ENCODE measurements at regions not wholly inside any gene's neighbourhood (a gene's known extent, or its start where the extent isn't known, plus 50 kb on each side); places are given as distances from the start of the nearest gene placed in this dataset.

DNA sequence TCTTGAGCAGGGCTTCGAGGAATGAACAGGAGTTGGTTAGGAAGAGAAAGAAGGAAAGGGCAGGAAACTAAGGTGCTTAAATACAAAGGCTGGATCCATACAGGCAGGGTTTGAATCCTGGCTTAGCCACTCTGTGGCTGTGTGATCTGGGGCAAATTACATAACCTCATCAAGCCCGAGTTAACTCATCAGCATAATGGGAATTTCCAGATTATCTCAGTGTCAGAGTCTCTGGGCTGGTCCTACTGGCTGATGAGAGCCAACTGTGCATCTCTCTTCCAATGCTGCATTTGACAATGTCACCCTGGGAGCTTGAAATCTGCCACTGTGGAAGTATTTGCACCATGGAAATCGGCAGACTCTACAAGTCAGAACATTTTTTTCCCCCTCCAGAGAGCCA, 83.8 kb upstream of the SLC6A6 start:
- DNase-seq = no peak

DNA sequence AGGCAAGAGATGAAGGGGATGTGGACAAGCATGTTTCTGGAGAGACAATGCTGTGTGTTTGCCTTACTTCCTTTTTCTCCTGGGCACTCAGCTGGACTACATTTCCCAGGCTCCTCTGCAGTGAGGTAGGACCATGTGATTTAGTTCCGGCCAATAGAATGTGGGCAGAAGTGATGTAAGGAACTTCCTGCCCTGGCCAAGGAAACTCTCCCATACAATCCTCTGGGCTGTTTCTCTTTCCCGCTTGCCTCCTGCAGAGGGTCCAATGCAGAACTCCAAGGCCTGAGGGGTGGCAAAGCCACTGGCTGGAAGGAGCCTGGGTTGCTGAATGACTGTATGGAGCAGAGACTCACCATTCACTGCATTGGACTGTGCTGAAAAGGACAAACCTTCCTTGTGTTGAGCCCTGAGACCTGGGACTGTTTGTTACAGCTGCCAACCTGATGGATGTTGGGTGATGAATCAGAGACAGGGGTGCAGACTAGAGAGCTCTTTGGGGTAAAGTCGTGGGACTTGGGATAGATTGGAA, 82.7 kb upstream of the SLC6A6 start:
- no peak for DNase-seq

DNA sequence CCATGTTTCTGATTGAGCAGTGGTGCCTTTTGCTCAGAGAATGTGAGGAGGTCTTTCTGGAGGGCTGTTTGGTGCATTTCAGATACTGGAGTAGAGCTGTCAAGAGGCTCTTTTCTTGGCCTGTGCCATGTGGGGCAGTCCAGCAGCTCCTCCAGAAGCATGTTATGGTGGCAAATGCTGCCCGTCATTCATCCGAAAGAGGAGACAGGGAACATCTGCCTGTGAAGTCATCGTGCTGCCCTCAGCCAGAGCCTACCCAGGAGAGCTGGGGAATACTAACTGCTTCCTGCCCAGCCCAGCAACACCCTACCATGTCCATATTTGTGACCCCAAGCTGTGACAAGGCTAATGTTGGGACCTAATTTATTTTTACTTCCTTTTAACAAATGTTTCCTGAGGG, 82.2 kb upstream of the SLC6A6 start:
- DNase-seq = no peak

DNA sequence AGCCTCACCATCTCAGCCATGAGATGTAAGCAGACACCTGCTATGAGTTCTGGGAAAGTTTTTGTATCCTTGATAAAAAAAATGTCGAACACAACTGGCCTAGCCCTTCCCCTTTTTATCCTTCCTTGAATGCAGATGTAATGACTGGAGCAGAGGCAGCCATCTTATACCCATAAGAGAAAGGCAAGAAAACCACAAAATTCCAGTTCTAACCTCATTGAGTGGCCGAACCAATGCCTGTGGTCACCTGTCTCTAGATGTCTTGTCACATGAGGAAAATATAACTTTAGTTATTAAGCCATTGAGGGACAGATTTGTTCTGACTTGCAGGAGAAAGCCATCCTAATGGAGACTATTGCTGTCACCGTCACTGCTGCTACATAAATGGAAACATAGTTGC, 80.4 kb upstream of the SLC6A6 start:
- no peak for DNase-seq

DNA sequence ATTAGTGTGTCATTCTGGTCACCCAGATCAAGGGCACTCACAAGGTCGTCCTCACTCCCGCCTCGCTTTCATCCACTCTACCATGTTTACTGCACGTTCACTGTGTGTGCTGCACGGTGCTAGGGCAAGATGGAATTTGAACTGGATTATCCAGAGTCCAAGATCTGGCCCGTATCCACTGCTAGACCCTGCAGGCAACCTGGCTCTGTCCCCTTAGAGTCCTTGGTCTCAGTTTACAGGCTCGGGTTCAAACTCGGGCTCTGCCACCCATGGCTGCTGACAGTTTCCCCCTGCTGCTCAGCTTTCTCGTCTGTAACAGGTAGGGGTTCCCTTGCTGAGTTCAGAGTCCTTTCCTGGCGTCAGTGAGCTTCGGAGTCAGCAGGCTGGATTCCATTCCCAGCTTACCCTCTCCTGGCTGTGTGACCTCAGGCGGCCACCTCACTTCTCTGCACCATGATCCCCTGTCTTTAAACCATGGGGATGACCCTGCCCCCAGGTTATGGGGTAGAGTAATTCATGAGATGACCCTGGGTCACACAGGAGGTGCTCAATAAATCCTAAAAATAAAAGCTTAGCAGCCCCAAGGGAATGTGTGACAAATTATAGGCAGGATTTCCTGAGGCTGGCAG, 79.6 kb upstream of the SLC6A6 start:
- no peak for DNase-seq

DNA sequence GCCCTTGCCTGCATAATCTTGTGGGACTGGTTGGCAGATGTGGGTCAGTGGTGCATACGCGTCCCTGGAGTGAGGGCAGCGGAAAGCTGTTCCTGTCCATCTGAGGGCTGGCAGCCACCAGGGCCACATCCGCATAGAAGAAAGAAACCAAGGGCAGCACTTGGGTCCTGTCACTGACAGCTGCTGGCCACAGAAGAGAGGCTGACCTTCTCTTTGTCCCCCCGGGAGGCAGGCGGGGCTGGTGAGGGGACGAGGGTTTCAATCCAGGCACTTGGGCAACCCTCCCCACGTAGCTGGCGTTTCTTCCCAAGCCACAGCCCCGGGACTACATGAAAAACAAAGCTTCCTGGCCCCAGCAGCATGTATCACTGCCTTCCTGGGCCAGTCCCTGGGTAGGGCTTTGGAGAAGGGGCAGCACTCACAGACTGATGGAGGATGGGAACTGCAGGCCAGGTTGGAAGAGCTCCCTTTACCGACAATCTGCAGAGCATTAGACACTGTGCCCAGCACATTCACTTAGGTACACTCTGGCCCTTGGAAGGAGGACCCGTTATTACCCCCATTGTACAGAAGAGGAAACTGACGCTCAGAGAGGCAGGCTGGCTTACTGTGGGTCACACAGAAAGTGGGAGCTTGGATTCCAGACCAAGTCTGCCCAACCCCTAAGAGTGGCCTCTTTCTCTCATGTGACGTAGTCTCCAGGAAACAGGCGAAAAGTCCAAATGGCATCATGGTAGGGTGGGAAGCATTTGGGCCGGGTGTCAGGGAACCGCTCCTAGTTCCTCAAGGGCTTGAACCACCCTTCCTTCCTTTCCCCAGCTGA, 78.8 kb upstream of the SLC6A6 start:
- no peak for DNase-seq

DNA sequence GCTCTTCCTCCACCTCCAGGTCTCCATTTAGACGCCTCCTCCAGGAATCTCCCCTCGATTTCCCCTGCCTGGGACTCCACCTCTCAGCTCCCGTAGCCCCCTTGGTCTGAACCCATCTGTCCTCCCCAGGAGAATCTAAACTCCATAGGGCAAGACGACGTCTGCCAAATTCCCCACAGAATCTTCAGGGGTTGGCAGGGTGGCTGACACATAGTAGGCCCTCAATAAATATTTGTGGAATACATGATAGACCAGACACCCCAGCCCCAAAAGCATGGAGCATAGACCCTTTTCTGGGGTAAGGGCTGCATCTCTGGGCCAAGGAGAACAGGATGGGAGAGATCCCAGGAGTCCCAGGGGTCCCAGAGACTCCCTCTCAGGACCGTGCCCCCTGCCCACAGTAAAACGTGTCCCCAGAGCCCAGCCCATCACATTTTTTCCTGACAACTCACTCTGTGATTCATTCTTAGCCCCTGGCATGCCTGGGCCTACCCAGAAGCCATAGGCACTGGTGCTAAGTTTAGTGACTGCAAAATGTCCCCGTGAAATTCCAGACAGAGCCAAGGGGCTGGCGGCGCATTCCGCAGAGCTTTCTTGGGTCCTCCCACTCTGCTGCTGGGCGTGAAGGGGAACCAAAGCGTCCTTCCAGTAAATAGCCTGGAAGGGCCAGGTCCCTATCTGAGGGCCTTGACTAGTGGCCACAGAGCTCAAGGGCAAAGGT, 78.0 kb upstream of the SLC6A6 start:
- no peak for DNase-seq

DNA sequence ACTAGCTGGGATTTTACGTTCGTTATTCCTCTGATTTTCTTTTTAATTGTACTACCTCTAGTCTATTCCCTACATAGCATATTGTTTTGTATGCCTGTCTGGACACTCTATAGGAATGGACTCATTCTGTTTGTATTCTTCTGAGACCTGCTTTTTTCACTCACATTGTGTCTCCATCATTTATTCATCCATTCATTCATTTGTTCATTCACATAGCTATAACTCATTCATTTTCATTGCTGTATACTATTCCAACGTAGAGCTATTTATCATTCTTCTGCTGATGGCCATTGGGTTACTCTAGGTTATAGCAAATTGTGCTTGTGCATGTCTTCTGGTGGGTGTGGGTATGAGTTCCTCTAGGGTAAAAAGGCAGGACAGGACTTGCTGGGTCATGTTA, 74.0 kb upstream of the SLC6A6 start:
- no peak for DNase-seq

DNA sequence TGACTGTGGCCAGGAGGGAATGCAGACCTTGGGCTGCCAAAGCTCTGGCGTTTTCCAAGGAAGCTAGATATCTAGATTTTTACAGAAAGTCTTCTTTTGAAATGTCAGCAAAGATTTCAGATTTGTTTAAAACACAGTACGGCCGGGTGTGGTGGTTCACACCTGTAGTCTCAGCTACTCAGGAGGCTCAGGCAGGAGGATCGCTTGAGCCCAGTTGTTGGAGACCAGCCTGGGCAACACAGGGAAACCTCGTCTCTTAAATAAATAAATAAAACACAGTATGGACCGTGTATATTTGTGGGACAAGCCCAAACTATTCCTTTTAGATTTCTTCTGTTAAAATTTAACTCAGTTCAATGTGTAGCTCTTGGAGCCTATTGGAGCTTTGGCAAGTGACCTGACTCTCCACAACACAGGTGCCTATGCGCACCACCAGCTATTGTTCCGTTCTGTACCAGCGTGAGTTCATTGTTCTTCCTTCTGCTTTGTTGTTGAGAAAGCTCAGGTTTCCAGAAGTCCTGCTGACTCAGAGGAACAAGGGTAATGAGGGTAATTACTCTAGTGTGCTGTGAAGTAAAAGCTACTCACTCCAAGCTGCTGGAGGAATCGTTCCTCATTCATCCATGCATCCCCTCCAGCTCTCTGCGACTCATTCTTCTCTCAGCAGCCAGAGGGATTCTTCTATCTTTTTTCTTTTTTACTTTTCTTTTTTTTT, 73.1 kb upstream of the SLC6A6 start:
- DNase-seq = no peak

DNA sequence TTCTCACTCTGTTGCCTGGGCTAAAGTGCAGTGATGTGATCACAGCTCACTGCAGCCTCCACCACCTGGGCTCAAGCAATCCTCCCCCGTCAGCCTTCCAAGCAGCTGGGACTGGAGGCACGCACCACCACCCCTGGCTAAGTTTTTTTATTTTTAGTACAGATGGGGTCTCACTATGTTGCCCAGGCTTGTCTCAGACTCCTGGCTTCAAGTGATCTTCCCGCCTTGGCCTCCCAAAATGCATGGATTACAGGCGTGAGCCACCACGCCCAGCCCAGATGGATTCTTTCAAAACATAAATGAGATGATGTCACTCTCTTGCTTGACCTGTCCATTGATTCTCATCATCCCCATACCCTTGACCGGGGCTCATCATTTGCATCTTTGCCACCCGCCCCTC, 72.6 kb upstream of the SLC6A6 start:
- DNase-seq = no peak

DNA sequence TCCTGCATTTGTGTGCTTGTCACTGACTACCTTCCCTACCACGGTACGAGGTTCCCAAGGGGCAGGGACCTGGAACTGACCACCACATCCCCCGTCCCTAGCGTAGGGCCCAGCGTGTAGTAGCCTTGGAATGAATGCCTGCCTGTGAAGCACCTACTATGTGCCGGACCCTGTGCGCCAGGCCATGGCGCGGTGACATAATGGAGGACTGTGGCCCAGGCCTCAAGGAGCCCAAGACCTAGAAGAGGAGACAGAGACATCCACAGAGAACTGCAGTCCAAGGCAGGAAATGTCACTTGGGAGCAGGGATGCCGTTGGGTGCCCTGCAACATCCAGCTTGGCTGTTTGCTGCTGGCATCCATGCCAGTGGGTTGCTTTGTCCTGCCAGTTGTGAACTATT, 71.9 kb upstream of the SLC6A6 start:
- DNase-seq = no peak

DNA sequence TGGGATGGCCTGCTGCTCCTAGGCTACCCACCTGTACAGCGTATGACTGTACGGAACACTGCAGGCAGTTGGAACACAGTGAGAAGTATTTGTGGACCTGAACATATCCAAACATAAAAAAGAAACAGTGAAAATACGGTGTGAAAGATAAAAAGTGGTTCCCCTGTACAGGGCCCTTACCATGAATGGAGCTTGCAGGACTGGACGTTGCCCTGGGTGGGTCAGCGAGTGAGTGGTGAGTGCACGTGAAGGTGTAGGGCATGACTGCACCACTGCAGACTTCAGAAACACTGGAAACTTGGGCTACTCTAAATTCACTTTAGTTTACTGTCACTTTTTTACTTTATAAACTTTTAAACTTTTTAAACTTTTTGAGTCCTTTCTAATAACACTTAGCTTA, 71.2 kb upstream of the SLC6A6 start:
- DNase-seq = no peak

DNA sequence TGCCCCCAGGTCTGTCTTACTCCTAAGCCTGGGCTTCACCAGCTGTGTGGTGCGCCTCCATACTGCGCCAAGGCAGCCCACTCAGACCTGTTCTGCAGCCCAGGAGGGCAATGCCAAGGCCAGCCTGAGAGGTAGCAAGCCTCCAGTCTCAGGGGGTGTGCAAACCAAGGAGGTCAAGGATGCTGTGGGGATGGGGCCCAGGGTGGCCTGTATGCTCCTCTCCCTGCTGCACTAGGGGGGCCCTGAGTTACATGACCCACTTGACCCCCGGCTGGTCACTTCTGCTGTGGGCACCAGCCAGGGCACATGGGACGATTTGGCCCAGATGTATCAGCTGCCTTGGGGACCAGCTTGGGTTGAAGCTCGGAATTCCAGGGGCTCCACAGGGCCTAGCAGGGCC, 70.0 kb upstream of the SLC6A6 start:
- no peak for DNase-seq

DNA sequence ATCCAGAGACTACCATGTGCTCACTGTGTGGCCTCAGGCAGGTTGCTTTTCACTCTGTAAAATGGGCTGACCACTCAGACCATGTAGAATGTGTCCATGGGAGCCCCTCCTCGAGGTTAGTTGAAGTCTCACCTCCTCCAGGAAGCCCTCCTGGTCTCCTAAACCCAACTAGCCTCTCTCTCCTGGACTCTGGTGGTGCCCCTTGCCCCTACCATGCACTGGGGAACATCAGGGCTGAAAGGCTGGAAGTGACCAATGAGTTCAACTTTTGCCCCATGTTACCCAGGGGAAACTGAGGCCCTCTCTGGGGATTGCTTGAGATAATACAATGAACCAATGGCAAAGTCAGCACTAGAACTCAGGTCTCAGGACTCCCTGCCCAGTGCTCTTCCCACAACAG, 69.2 kb upstream of the SLC6A6 start:
- DNase-seq = no peak

DNA sequence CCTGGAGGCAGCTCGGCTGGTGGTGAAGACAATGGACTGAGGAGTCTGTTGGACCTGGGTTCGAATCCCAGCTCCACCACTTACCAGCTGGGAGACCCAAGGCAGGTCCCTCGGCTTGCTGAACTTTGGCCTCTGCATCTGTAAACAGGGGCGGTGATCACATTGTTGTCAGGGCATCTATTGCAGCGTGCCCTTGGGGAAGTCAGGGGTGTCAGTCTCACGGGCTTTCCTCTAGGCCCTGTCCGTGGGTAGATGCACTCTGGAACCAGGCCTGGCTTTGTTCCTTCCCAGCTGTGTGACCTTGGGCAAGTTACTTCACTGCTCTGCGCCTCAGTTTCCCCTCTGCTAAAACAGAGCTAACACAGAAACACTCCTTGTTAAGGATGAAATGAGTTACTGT, 68.8 kb upstream of the SLC6A6 start:
- DNase-seq = no peak

DNA sequence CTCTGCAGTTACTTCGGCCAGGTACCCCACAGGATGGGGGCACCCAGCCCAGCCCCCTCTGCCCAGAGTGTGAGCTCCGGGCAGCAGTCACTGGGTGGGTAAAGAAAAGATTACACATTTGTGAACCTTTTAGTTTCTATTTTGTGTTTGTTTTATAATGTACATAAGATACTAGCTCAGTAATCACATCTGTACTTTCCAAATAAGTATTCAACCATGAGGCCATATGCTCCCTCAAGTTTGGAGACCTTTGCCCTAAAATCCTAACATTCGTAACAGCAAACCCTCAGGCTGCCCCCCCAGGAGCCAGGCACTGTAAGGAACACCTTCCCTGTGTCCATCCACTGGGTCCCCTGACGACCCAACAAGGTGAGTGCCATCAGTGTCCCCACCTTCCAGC, 68.3 kb upstream of the SLC6A6 start:
- DNase-seq = no peak

DNA sequence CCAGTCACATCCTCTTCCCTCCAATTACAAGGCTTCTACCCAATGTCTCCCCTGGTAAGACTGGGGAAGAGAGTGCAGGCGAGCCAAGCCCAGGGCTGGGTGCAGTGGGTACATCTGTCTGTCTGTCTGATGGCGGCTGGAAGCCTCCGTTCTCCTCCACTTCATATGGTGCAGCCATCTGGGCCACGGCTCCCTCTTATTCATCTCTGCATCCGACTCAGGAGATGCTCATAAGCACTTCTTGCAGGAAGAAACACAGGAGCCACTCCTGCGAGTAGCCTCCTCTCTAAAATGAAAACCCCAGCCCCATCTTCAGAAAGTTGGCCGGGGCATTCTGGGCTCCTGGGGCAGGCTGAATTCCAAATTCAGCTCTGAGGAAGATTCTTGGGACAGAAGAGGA, 67.5 kb upstream of the SLC6A6 start:
- no peak for DNase-seq

DNA sequence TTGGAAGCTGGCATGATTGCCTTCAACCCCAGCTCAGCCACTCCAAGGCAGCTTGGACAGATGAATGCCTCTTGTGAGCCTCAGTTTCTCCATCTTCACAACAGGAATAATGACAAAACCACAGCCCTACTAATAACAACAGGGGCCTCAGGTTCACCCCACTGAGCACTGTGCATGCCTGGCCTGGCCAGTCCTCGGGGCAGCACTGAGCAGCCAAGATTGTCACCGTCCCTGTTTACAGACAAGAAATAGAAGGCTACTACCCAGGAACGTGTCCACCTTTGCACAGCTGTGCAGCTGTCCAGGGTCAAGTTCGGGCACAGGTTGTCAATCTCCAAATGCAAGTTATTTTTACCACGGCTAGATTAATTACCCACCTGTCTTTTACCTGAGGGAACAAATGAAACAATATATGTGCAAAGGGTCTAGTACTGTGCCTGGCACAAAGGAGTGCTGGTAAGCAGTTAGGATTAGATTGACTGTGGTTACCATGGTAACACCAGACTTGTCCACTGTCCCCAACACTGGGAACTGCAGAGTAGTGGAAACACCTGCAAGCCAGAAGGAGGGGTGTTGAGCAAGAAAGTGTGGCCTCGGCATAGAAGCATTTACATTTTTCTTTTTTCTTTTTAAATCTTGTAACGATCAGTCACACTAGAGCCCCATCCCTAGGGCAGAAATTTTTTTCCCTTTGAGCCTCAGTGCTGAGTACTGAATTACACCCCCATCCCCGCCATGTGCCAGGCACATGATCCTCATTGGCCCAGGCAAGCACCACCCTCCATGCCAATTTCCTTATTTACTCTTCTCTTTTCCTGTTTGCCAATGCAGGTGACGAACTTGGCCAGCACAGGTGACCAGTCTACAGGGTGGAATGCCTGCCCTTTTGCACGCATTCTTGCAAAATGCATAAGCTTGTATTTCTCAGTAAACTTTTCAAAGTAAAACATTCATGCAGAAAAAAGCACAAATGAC, 66.3 kb upstream of the SLC6A6 start:
- DNase-seq = no peak

DNA sequence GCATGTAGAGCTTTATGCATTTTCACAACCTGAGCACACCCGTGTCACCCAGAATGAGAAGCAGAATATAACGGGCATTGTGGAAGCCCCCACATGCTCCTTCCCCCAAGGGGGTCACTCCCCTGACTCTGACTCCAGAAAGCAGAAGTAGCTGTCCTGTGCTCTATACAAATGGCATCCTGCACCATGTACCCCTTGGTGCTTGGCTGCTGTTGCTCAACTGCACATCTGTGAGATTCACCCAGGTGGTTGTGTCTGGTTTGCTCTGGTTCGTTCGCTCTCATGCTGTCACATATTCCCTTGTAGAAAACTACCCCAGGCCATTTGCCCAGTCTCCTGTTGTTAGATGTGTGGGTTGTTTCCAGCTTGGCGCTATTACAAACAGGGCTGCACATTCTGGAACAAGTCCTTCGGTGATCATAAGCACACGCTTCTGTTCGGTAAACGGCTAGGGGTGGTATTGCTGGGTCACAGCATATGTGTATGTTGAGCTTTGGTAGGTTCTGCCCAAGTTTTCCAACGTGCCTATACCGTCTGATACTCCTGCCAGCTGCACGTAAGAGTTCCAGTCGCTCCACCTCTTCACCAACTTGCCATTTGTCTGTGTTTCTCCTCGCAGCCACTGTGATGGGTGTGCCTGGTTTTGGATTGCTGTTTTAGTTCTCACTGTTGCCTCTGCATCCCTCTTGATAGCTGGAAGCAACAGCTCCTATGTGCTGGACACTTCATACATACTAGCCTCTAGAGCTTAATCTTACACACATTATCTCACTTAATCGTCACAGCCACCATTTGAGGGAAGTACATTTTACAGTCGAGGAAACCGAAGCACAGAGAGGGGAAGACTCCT, 65.4 kb upstream of the SLC6A6 start:
- DNase-seq = no peak

DNA sequence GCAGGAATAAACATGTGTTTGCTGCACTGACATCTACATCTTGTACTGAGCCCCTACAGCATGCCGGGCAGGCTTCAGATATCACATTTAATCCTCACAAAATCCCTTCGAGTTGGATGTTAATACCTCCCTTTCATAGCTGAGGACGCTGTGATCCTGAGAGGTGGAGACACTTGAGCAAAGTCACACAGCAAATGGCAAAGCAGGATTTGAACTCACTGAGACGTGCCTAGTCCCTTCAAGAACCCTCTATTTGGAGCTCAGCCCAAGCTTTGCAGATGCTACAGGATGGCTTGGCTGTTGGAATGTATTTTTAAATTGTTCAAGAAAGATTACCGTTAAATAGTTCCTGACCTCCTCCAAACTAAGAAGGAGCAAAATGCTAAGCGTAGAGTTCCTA, 64.6 kb upstream of the SLC6A6 start:
- no peak for DNase-seq

DNA sequence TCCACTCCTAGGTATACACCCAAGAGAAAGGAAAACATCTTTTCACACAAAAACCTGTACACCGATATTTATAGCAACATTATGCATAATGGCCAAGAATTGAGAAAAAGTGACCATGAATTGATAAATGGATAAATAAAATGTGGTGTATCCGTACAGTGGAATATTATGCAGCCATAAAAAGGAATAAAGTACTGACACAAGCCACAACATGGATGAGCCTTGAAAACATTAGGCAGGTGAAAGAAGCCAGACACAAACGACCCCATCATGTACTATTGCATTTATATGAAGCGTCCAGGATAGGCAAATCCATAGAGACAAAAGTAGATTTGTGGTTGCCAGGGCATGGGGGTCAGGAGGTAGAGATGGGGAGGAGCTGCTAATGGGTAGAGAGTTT, 64.2 kb upstream of the SLC6A6 start:
- no peak for DNase-seq

All from activated T-cell treated with anti-CD3 and anti-CD28 coated beads for 4 hours (primary cell).